Kidney epithelial cell (primary cell): ENCODE measurements at regions not wholly inside any gene's neighbourhood (a gene's known extent, or its start where the extent isn't known, plus 50 kb on each side); places are given as distances from the start of the nearest gene placed in this dataset.

Experiments used
- DNase-seq: peaks from one replicate; pipeline ENCODE4 v3.0.0-alpha.2; 2010; ENCODE audit warnings: low read depth
- H3K27me3 ChIP-seq: 2 replicates; pipeline ENCODE4 v1.6.0; 2011; ENCODE audit warnings: low read length; ENCODE audit not compliant: control insufficient read depth, insufficient read depth
- H3K36me3 ChIP-seq: 2 replicates; pipeline ENCODE4 v1.5.1; 2011; ENCODE audit warnings: low read length; ENCODE audit not compliant: control insufficient read depth, insufficient read depth
- H3K4me3 ChIP-seq: 2 replicates; pipeline ENCODE4 v1.5.1; 2011; ENCODE audit warnings: low read depth, mild to moderate bottlenecking, control low read depth, low read length
- CTCF ChIP-seq: IDR thresholded peaks from 2 replicates; pipeline ENCODE4 v1.5.1; 2011; ENCODE audit warnings: mild to moderate bottlenecking, moderate library complexity, low read length, control low read depth, inconsistent platforms; ENCODE audit not compliant: insufficient read depth, poor library complexity, severe bottlenecking

- no peaks in the 10 kb centered on the region for H3K27me3 ChIP-seq
- no peaks in the 10 kb centered on the region for H3K36me3 ChIP-seq
- DNase-seq, result no peak
- TF ChIP-seq CTCF, result no peak
- no peak overlapping the region for H3K4me3 ChIP-seq
Observed at GRCh38 chr15:47265686-47266085, 451.6 kb upstream of the SEMA6D start.

GRCh38 chr15:47266566-47266965 is 450.7 kb upstream of the SEMA6D start:
- Histone ChIP-seq H3K27me3 (no peaks in the 10 kb centered on the region), H3K36me3 (no peaks in the 10 kb centered on the region), H3K4me3 (no peak overlapping the region)
- TF ChIP-seq CTCF, result no peak
- DNase-seq, result no peak

DNA sequence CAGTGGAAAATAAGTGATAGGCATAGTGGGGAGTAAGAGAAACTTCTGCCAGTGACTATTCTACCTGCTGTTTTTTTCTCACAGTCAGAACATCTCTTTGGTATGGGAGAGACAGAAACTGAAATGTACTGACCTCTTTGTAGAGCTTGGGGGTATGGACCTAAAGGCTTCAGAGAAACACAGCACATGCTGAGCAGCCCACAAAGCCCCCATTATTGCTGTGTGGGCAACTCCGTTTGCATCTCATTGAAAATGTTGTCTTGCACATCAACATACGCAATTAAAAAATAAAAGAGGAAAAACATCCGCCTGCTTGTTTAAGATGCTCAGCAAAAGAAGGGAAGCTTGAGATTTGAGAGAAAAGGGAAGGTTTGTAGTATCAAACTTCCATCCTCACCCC is 443.4 kb upstream of the SEMA6D start:
- no peak for TF ChIP-seq CTCF
- DNase-seq, result no peak
- Histone ChIP-seq H3K27me3 (no peaks in the 10 kb centered on the region), H3K4me3 (no peak overlapping the region), H3K36me3 (no peaks in the 10 kb centered on the region)

- DNase-seq, result no peak
- Histone ChIP-seq H3K36me3 (no peaks in the 10 kb centered on the region), H3K27me3 (no peaks in the 10 kb centered on the region), H3K4me3 (no peak overlapping the region)
- no peak for TF ChIP-seq CTCF
Observed at GRCh38 chr15:47283246-47283645, 434.1 kb upstream of the SEMA6D start.

DNA sequence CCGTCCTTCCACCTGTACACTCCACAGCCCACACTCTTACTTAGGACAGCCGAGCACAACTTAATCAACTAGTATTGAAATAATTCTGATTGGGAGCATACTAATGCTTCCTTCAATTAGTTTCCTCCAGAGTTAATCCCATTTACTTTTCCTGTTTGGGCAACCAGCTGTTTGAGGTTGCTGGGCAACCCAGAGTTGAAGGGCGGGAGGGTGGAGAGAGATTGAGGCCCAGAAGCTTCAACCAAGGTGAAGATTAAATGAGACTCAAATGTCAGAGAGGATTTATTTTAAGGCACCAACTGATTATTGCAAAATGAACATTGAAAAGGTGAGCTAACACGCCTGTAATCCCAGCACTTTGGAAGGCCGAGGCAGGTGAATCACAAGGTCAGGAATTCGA is 428.5 kb upstream of the SEMA6D start:
- no peaks in the 10 kb centered on the region for H3K27me3 ChIP-seq
- no peaks in the 10 kb centered on the region for H3K36me3 ChIP-seq
- no peak for TF ChIP-seq CTCF
- DNase-seq, result no peak
- no peak overlapping the region for H3K4me3 ChIP-seq

DNA sequence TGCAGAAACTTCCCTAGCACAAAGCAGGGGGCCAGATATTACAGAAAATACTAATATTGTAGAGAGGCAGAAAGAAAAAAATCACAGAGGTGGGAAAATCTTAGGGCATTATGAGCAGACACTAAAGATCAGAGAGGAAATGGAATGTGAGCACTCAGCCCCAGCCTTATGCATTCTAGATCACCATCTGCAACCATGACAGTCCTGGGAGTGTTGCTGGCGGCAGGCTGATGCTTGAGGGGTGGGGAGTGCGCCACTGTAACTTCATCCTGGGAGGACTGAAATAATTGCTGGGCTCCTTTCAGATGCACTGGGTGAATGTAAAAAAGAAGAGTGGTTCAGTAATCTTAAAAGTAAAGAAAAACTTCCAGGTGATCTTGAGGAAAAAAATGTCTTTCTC is 427.6 kb upstream of the SEMA6D start:
- no peak for TF ChIP-seq CTCF
- no peak for DNase-seq
- Histone ChIP-seq H3K27me3 (no peaks in the 10 kb centered on the region), H3K36me3 (no peaks in the 10 kb centered on the region), H3K4me3 (no peak overlapping the region)
